EH (cell line): ENCODE measurements at regions not wholly inside any gene's neighbourhood (a gene's known extent, or its start where the extent isn't known, plus 50 kb on each side); places are given as distances from the start of the nearest gene placed in this dataset.
"Not testable (repeated sequence)": the region's sequence is repeated elsewhere in the genome, so short reads cannot be mapped to it uniquely, and the experiment has no call there.

Experiments
- DNase-seq: peaks from one replicate; pipeline ENCODE4 v3.0.0-alpha.2; 2015; ENCODE audit warnings: low read depth

DNA sequence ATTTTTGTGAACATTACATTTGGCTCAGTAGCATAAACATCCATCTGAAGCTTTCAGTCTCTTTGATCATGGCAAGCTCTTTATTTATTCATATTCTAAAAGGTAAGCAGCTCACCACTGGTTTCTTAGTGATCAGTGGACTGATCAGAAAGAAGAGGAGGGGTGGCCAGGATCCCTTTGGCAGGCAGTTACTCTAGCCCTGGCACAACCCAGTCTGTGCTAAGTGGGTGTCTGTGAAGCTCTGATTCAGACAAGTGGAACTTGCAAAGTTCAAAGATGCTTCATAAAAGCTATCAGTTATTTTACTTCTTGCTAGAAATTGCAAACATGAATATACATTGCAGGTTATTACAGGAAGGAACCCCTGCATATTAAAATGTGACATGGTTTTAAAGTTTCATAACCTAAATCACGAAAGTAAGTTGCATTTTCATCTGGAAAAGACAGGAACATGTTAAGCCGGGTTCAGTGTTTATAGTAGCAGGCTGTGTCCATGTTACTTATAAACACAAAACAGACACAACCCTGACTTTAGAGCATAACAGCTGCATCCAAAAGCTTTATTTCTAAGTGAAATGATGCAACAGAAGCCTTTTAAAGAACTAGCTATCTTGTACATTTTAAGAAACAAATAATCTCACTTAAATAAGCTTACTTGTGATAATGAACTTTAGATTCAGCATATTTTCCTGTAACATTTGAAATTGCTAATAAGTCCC, 785.3 kb downstream of the MCTP2 start:
- peak; percentile 22 for DNase-seq

DNA sequence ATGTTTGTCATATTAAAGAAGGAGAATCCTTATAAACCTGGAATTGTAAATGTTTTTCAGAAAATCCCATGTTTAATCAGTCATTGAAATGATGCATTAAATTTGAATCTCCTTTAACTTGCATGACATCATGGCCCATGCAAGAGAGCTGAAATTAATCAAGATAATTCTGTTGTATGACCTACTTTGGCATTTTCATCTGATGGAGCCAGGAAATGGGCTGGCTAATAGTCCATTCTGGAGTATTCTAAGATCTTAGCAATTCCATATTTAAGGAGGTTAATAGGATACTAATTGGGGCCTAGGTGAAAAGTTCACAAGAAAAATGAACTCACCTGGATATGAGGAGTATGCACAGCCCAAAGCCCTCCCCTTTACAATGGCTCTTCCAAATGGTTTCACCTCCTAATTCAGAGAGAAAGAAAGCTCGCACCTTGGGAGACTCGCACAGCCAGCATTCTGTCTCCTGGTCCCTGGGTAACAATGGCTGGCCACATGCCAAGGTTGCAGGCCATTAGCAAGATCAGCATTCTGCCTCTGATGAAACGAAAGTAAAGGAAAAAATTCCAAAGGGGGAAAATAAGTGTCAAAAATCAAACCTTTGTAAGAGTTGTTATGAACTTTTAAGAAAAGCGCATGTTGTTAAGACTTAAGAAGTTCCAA, 786.4 kb downstream of the MCTP2 start:
- no peak for DNase-seq

DNA sequence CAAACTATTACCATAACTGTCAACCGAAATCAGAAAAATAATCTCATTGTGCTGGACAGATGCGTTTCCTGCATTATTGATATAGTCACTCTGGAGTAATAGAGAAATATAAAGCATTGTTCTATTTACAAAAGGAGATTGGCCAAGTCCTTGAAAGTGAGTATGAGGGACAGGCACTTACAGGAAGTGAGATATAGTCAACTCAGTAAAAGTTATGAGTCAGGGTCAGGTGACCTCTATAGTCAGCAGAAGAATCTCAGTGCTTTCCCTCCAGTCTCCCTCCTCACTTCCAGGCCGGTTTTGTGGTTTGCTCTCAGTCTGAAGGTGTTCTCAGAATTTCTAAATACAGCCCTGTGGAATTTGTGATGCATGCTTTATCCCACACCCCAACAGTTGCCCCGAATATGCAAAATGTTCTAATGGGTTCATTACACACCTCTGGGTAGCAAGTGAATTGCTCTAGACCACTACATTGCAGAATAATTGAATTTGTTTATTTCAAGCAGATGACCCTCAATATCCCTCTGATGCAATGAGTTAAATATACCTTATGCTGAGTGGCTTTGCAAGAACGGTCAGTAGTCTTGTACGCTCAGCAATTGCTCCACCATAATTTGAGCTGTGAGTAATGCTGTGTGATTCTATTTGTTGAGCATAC, 787.7 kb downstream of the MCTP2 start:
- peak; percentile 70 for DNase-seq

DNA sequence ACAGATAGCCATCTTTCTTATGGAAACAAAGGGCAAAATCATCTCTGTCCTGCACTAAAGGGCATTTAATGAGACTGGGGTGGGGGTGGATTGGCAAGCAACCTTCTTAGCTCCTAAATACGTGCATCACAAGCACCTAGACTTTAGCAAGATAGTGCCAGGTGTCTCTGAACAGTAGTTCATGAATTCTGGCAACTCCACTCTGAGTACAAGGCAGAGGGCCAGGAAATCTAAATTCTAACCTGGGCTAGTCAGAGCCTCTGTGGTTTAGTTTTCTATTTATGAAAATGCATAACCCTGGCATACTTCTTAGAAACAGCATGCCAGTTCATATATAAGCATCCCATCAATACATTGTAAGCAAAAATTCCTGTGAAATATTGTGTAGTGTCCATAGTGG, 788.5 kb downstream of the MCTP2 start:
- DNase-seq = no peak

DNA sequence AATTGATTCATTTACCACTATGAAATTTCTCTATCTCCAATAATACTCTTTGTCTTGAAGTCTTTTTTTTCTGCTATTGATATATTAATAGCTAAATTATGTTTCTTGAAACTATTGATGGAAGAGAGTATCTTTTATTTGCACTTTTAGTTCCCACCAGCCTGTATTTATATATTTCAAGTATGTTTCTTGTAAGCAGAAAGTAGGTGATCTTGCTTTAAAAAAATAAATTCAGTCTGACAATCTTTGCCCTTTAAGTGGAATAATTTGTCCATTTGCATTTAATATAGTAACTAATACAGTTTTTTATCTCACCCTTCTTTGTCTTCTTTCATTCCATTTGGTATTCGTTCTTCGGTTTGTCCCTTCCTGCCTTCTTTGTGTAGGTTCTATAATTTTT, 790.5 kb downstream of the MCTP2 start:
- no peak for DNase-seq

DNA sequence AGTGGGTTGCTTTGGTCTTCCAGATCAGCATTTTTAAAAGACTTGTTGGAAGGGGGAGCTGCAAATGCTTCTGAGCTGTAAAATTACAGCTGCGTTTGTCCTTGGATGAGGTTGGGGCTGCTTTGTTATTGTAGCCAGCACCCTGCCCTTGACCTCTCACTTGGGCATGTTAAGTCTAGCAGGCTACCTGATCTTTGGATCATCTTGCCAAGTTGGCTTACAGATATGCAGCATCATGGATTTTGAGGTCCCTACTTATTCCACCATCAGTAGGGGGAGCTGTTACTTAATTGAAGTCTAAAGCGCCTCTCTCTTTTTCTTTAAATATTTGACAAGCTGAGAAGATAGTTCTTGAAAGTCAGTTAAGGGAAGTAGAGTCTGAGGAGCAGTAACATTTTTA, 793.0 kb downstream of the MCTP2 start:
- peak; percentile 45 for DNase-seq

DNA sequence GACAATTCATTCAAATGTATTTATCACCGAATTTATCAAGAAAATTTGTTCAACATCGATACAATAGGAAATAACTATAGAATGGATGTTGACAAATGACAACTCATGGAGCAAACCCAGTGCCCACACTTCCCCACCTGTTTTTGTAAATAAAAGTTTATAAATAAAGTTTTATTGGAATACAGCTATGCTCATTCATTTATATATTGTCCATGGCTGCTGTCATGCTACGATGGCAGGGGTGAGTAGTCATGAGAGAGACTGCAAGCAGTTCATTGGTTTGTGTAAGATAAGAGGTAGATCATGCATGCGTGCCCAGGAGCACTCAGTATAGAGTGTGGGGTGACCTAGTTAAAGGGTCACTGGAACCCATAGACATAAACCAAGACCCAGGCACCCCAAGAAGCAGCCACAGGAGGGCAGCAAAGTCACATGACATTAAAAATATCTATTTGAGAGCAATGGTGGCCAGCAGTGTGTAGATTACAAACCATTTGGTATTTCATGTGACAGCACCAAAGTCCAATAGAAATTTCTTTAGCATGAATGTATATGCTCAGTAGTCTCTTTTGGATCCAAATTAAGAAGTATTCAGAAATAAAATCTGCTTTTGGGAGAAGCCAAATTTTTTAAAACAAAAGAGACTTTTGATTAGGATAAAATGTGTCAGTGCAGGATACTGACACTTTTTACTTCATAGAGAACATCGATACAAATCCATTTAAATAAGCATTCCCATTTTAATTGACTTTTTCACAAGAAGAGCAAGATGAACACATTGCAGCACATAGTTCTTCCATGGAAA, 794.8 kb downstream of the MCTP2 start:
- peak; percentile 66 for DNase-seq

DNA sequence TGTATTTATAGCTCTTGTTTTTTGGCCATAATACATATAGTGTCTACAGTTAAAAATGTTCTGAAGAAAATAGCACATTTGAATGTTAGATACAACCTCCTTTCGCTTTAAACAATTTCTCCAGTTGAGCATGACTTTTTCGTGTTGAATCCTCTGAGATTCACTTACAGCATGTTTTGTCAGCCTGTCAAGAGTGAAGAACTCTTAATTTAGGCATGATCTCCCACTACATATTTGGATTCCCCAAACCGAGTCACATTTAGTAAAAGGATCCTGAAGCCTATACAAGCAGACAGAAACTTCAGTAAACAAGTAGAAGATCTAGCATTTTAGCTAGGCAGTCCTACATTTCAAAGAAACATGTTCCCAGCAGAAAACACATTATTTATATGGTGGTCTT, 796.6 kb downstream of the MCTP2 start:
- no peak for DNase-seq

DNA sequence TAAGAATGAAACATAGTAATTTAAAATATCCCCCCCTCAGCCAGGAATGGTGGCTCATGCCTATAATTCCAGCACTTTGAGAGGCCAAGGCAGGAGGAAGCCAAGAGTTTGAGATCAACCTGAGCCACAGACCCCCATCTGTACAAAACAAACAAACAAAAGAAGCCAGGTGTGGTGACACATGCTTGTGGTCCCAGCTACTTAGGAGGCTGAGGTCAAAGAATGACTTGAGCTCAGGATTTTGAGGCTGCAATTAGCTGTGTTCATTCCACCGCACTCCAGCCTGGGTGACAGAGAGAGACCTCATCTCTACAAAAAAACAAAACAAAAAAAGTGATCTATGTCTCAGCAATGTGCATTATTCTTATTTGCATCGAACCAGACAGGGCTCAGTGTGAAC, 800.8 kb downstream of the MCTP2 start:
- no peak for DNase-seq

DNA sequence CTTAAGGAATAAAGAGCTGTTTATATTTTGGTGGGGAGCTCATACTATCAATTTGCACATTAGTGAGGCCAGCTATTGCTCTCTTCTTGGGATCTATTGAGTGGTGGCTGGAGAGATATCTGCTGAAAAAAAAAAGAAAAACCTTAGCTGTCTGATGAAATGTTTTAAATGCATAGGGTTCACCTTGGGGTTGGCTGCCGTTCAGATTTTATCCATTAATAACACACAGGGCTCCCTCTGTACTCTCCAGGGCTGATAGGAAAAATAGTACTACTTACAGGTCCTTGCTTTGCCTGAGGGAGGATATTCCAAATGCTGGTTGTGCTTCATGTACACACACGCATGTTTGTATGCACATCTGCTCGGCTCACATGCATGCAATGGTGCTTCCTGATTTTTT, 803.7 kb downstream of the MCTP2 start:
- no peak for DNase-seq

DNA sequence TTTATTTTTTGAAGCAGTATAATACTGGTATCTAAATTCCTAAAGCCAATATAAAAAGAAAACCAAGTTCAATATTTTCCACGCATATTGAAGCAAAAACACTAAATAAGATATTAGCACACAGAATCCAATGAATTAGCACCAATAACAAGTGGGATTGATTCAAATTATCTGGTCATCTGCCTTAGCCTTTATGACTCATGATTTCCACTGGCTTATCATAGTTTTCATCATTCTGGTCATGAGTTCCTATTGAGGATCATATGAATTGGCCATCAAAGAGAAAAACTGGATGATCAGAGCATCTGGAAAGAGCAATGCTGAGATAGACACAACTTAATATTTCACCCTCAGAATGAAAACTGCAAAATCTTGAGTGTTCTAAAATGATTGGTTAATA, 809.9 kb downstream of the MCTP2 start:
- DNase-seq = no peak

DNA sequence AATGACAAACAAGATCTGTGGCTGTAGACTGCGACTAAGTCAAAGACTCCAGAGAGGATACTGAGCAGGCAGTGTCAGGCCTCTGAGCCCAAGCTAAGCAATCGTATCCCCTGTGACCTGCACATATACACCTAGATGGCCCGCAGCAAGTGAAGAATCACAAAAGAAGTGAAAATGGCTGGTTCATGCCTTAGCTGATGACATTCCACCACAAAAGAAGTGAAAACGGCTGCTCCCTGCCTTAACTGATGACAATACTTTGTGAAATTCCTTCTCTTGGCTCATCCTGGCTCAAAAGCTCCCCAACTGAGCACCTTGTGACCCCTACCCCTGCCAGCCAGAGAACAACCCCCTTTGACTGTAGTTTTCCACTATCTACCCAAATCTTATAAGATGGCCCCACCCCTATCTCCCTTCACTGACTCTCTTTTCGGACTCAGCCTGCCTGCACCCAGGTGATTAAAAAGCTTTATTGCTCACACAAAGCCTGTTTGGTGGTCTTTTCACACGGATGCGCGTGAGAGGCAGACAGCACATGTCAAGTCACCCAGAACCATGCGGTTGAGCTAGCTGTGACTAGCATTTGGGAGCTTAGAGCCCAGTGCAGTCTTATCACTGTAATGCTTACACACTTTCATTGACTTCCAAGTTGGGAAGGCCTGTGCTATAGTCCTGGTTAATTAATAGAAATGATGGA, 812.0 kb downstream of the MCTP2 start:
- not testable (repeated sequence) for DNase-seq

DNA sequence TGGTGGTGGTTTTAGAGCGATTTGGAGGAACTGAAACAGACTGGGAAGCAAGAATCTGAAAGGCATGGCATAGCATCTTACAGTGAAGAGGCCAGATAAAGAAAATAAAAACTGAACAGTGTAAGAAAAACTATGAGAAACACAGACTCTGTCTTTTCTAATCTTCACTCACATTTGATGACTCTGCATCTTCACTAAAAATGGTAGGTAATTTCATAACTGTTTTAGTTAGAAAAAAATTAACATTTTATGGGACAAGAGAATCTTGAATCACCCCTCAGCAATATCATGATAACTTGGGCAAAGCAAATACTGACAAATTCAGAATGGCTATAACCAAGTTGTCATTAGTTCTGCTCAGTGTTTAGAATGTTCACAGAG, 812.6 kb downstream of the MCTP2 start:
- DNase-seq = no peak

DNA sequence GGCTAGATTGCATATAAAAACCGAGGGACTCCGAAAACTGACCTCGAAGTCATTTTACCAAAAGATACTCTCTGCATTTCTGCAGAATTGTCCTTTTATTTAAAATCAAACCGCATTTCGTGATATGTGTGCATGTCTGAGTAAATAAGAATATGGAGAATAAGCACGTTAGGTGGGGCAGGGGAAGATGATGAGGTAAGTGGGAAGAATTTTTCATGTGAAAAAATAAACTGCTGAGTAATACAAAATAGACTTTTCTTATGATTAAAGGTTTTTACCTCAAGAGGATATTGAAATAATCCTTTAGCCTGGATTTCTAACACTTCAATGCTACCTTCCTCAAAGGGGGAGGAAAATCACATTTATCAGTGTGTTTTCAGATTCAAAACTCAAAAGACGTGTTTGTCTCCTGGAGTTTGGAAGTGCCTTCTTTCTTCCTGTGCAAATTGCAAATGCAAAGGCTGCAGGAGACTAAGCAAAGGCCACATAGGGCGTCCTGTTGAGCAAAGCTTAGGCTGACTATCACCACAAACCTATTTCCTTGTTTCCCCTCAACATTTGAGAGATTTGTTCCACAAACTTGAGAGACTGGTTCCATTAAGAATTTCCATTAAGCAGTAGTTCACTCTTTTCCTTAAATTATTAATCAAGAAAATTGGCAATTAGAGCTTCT, 813.5 kb downstream of the MCTP2 start:
- DNase-seq = no peak

DNA sequence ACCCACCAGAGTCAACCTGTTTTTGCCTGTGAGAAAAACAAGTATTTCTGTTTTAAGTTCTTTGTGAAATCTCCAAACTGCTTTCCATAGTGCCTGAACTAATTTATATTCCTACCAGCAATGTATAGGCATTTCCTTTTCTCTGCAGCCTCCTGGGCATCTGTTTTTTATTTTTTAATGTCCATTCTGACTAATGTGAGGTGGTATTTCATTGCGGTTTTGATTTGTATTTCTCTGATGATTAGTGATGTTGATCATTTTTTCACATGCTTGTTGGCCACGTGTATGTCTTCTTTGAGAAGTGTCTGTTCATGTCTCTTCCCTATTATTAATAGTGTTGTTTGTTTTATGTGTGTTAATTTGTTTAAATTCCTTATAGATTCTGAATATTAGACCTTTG, 820.5 kb downstream of the MCTP2 start:
- DNase-seq = peak; percentile 59

DNA sequence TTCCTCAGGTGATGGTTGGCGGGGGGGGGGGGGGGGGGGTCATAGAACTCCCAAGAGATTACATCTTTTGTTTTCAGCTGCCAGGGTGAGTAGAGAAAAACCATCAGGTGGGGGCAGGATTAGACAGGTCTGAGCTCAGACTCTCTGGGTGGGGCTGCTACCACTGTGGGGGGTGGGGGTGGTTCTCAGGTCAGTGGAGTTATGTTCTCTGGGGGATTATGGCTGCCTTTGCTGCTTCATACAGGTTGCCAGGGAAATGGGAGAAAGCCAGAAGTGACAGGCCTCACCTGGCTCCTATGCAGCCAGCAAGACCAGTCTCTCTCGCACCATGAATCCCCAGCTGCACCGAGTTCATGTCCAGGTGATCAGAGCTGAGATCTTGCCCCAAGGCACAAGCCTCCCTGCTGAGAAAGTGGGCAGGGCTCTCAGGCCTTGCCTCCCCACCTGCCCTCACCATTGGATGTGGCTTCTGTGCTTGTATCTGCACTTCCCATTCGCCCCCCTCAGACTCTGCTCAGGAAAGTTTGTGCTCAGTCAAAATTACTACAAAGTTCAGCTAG, 828.1 kb downstream of the MCTP2 start:
- DNase-seq = no peak

DNA sequence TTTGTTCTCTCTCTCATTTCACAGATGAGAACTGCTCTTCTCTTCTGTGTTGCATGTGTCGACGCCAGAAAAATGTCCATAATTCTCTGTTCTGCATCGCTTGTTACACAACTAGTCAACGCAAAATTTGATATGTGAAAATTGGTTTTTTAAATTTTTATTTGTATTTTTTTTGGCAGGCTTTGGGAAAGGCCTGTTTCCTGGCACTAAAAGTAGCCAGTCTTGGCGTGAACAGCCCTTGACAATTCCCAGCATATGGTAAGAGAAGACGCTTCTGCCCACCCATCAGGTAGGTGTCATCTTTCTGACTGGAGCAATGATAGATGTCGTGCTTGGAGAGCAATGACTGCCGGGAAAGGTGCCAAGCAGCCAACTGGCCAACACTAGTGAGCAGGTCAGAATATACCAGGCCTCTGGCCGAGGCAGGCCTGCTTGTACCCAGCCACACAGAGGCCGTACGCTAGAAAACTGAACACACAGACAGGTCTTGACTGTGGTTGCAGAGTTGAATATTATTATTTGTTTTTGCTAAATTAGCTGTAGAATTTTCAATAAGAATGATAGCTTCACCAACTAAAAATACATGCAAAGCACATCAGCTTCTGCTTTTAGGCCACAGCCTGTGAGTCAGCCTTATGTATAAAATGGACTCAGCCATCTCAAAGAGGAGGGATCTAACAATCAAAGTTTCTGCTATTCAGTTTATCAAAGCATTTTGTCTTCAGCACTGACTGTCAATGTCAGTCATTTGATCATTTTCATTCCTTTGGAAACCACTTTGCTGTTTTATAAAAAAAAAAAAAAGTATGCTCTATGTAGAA, 837.5 kb downstream of the MCTP2 start:
- no peak for DNase-seq

DNA sequence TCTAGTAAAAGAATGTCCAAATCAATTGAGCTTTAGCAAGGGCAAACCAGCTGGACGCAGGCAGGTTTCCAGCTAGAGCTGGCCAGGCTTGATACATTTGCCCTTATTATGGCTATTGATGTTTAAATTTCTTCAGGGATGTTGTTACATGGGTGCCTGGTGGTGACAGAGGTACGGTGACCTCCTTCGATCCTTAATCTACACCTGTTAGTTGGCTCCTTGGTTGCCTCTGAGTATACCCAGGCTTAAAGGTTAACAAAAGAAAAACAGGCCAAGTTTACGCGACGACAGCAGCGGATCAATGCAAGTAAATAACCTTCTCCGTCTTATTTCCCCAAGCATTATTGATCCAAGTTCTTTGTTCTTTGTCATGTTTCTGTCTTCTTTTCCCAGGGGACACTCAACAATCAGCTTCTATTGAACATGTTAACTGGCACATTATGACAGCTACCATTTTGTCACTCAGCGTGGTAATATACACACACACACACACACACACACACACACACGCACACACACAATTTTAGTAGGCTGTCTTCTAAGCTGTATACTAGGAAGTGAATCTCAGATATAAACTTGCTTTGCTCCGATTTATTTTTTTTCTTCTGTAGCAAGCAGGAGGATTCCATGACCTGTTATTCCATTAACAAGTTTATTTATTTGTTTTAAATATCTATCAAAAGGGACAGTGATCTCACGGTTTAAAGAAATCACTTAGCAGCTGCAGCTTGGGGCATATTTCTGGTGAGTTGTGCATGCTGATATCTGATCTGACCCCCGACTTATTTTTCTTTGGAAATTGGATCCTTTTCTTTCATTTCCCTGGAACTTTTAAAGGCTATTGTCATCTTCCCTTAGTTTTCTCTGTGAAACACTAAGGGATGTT, 844.7 kb downstream of the MCTP2 start:
- DNase-seq = no peak

DNA sequence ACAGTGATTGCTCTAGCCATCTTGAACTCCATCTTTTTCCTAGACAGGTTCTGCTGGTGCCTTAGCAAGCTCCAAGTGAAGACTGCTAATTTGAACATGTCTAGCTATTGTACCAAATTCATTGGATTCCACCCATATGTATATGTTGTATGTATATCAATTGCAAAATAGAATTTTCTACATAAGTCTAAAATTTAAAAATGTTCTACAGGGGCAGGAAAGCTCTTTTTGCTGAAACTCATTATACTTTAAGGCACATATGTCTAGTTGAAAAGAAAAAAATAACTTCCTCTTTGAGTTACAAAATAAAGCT, 845.3 kb downstream of the MCTP2 start:
- no peak for DNase-seq
